Activated naive CD4-positive, alpha-beta T cell treated with anti-CD3 and anti-CD28 coated beads, Interleukin-2, amount 10 ng/mL, durations not matched to agents 7 days and 5 days (primary cell): ENCODE measurements at regions not wholly inside any gene's neighbourhood (a gene's known extent, or its start where the extent isn't known, plus 50 kb on each side); places are given as distances from the start of the nearest gene placed in this dataset.
A peak's percentile ranks its signal among the peaks of the same experiment; 100 is the strongest.
"Not testable (repeated sequence)": the region's sequence is repeated elsewhere in the genome, so short reads cannot be mapped to it uniquely, and the experiment has no call there.

Experiments used
- CTCF ChIA-PET: fragments of 350-600 bp; sonication (Branson Sonifier 250); formaldehyde crosslinking; loops from one replicate; lab custom pipeline; 2021; ENCODE audit warnings: antibody characterized with exemption; lab: Charles Lee
- DNase-seq: peaks from one replicate; pipeline ENCODE4 v3.0.0-alpha.2; 2020
- H3K27ac Mint-ChIP-seq: one replicate; pipeline ENCODE4 v1.8.0; 2021; ENCODE audit warnings: mild to moderate bottlenecking, moderate library complexity, mixed read lengths
- H3K27me3 Mint-ChIP-seq: one replicate; pipeline ENCODE4 v1.8.0; 2021; ENCODE audit warnings: mild to moderate bottlenecking, mixed read lengths
- H3K36me3 Mint-ChIP-seq: one replicate; pipeline ENCODE4 v1.8.0; 2021; ENCODE audit warnings: mixed read lengths
- H3K4me1 Mint-ChIP-seq: one replicate; pipeline ENCODE4 v1.8.0; 2021; ENCODE audit warnings: mixed read lengths
- H3K4me3 Mint-ChIP-seq: one replicate; pipeline ENCODE4 v1.8.0; 2021; ENCODE audit warnings: mild to moderate bottlenecking, moderate library complexity, mixed read lengths
- H3K9me3 Mint-ChIP-seq: one replicate; pipeline ENCODE4 v1.8.0; 2021; ENCODE audit warnings: mixed read lengths

GRCh38 chr18:21928925-21929324 lies 188.3 kb downstream of the MIB1 start:
- H3K27me3 Mint-ChIP-seq, result peaks cover 6% of the 10 kb centered on the region
- H3K9me3 Mint-ChIP-seq, result no peaks in the 10 kb centered on the region
- no peak overlapping the region for H3K4me3 Mint-ChIP-seq
- CTCF ChIA-PET, result no interaction called here
- H3K4me1 Mint-ChIP-seq, result no peaks in the 10 kb centered on the region
- no peak for DNase-seq
- H3K36me3 Mint-ChIP-seq, result no peaks in the 10 kb centered on the region
- no peak overlapping the region for H3K27ac Mint-ChIP-seq

- no peak overlapping the region for H3K4me3 Mint-ChIP-seq
- H3K27me3 Mint-ChIP-seq, result peaks cover 6% of the 10 kb centered on the region
- H3K27ac Mint-ChIP-seq, result no peak overlapping the region
- CTCF ChIA-PET, result no interaction called here
- no peaks in the 10 kb centered on the region for H3K36me3 Mint-ChIP-seq
- no peaks in the 10 kb centered on the region for H3K4me1 Mint-ChIP-seq
- no peaks in the 10 kb centered on the region for H3K9me3 Mint-ChIP-seq
- no peak for DNase-seq
These were observed 189.6 kb downstream of the MIB1 start for GRCh38 chr18:21930177-21930576.

GRCh38 chr18:21933931-21934765 lies 193.6 kb downstream of the MIB1 start:
- H3K27me3 Mint-ChIP-seq, result peaks cover 6% of the 10 kb centered on the region
- CTCF ChIA-PET, result no interaction called here
- H3K9me3 Mint-ChIP-seq, result no peaks in the 10 kb centered on the region
- no peak for DNase-seq
- H3K27ac Mint-ChIP-seq, result no peak overlapping the region
- no peak overlapping the region for H3K4me3 Mint-ChIP-seq
- H3K36me3 Mint-ChIP-seq, result no peaks in the 10 kb centered on the region
- no peaks in the 10 kb centered on the region for H3K4me1 Mint-ChIP-seq

DNA sequence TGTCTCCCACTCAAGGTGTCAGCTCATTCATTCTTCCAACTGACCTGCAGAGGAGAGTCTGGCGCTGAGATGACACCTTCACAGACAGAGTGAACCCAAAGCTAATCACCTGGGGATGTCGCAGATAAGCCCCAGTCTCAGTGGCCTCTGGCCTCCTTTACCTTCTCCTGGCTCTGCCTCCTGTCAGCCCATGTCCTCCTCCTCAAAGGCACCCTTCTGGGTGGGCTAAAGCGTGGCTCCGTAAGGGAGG lies 194.1 kb downstream of the MIB1 start:
- H3K4me1 Mint-ChIP-seq, result no peaks in the 10 kb centered on the region
- no peaks in the 10 kb centered on the region for H3K9me3 Mint-ChIP-seq
- H3K36me3 Mint-ChIP-seq, result no peaks in the 10 kb centered on the region
- no peak overlapping the region for H3K27ac Mint-ChIP-seq
- DNase-seq, result no peak
- CTCF ChIA-PET, result no interaction called here
- H3K27me3 Mint-ChIP-seq, result peaks cover 6% of the 10 kb centered on the region
- no peak overlapping the region for H3K4me3 Mint-ChIP-seq

DNA sequence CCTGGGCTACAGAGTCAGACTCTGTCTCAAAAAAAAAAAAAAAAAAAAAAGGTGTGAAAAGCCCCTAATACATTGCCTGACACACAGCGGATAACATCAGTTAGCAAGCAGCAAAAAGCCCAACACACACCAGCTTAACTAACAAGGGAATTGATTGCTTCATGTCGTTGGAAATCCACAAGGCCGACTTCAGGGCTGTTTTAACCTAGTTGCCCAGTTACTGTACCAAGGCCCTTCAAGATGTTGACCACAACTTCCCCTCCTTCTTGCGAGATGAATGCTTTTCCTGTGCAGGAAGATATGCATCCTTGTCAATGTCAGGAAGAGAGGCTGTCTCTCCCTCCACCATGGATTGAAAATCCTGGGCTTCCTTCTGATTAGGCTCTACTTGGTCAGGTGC lies 202.9 kb downstream of the MIB1 start:
- H3K36me3 Mint-ChIP-seq, result no peaks in the 10 kb centered on the region
- CTCF ChIA-PET, result no interaction called here
- no peaks in the 10 kb centered on the region for H3K9me3 Mint-ChIP-seq
- no peaks in the 10 kb centered on the region for H3K27me3 Mint-ChIP-seq
- no peak for DNase-seq
- no peak overlapping the region for H3K4me3 Mint-ChIP-seq
- H3K4me1 Mint-ChIP-seq, result no peaks in the 10 kb centered on the region
- no peak overlapping the region for H3K27ac Mint-ChIP-seq

DNA sequence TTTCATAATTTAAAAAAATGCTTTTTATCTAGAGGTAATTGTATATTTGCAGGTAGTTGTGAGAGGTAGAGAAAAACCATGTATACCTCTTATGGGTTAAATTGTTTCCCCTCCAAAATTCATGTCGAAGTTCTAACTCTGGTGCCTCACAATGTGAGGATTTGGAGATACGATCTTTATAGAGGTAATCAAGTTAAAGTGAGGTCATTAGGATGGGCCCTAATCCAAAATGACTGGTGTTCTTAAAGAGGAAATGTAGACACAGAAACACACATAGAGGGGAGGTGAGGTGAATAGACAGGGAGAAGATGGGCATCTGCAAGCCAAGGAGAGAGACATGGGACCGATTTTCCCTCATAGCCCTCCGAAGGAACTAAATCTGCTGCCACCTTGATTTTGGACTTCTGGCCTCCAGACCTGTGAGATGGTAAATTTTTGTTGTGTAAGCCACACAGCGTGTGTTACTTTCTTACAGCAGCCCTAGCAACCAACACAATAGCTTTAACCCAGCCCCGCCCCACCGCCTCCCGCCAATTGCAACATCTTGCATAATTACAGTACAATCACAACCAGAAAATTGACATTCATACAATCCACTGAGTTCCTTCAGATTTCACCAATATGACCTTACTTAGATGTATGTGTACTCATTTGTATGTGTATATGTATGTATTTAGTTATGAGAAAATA lies 208.9 kb downstream of the MIB1 start:
- no peak for DNase-seq
- Mint-ChIP-seq H3K36me3 (no peaks in the 10 kb centered on the region), H3K27ac (no peak overlapping the region), H3K9me3 (no peaks in the 10 kb centered on the region), H3K27me3 (peaks cover 5% of the 10 kb centered on the region), H3K4me3 (no peak overlapping the region), H3K4me1 (no peaks in the 10 kb centered on the region)
- CTCF ChIA-PET, result no interaction called here

DNA sequence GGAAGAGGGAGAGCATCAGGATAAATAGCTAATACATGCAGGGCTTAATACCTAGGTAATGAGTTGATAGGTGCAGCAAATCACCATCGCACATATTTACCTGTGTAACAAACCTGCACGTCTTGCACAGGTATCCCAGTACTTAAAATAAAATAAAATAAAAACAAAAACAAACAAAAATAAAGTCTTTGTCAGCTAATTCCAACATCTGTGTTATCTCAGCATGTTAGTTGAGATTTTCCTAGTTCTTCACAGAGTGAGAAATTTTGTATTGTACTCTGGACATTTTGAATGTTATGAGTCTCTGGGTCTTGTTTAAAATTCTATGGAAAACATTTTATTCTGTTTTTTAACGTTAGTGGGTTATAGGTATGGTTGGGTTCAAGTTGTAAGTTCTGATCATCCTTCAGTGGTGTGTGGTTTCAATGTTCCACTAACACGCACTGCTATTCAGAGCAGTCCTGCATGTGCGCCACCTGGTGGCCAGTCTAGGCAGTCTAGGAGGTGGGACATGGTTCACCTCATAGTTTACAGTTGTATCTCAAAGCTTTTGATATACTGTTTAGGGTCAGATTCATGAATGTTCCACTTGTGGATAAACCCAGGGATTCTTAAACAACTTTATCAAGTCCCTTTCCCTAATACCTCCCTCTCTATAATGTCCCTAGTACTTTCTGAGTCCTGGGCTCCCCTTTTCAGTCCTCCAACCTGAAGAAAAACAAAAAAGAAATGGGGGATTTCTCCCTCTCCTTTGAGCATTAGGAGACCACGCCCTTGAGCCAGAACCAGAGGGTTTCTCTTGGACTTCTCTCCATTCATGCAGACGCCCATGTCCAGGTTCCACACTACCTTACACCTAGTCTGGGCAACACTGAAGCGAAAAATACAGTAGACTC lies 213.4 kb upstream of the GATA6 start:
- H3K4me1 Mint-ChIP-seq, result no peaks in the 10 kb centered on the region
- H3K4me3 Mint-ChIP-seq, result no peak overlapping the region
- H3K27ac Mint-ChIP-seq, result no peak overlapping the region
- no peaks in the 10 kb centered on the region for H3K36me3 Mint-ChIP-seq
- peak; percentile 85 for DNase-seq
- peaks cover 9% of the 10 kb centered on the region for H3K27me3 Mint-ChIP-seq
- H3K9me3 Mint-ChIP-seq, result no peaks in the 10 kb centered on the region
- CTCF ChIA-PET, result interaction anchor here (0.7 to 3.0 kb wide), 8 partner anchors 16 to 760 kb away, joined by 3 to 14 read pairs (median 3); no protein-coding TSS in a partner anchor

DNA sequence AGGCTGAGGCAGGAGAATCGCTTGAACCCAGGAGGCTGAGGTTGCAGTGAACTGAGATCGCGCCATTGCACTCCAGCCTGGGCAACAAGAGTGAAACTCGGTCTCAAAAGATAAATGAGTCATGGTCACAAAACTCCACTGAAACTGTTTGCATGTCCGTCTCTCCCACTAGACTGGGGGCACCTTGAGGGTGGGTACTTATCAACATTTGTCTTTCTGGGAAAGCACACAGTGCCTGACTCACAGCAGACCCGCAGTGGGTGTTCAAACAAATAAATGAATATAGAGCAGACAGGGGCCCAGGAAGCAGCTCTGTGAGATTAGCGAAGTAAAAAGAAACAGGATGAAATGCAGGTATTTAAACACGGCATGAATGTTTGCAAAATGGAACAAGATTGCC lies 211.1 kb upstream of the GATA6 start:
- CTCF ChIA-PET, result interaction anchor here (0.8 to 1.4 kb wide), 2 partner anchors 60 to 358 kb away, joined by 3 read pairs; partner anchors contain the start of gene ESCO1

GRCh38 chr18:21958707-21959450 lies 210.5 kb upstream of the GATA6 start:
- no peak for DNase-seq
- Mint-ChIP-seq H3K4me1 (no peaks in the 10 kb centered on the region), H3K27me3 (peaks cover 7% of the 10 kb centered on the region), H3K27ac (no peak overlapping the region), H3K36me3 (no peaks in the 10 kb centered on the region), H3K4me3 (no peak overlapping the region), H3K9me3 (no peaks in the 10 kb centered on the region)
- CTCF ChIA-PET, result interaction anchor here (0.8 to 1.4 kb wide), 2 partner anchors 61 to 358 kb away, joined by 3 read pairs; partner anchors contain the start of gene ESCO1

More for the DNA sequence above, 211.1 kb upstream of the GATA6 start:
- Mint-ChIP-seq H3K4me3 (no peak overlapping the region), H3K4me1 (no peaks in the 10 kb centered on the region), H3K27me3 (peaks cover 7% of the 10 kb centered on the region), H3K36me3 (no peaks in the 10 kb centered on the region), H3K9me3 (no peaks in the 10 kb centered on the region), H3K27ac (no peak overlapping the region)
- no peak for DNase-seq

DNA sequence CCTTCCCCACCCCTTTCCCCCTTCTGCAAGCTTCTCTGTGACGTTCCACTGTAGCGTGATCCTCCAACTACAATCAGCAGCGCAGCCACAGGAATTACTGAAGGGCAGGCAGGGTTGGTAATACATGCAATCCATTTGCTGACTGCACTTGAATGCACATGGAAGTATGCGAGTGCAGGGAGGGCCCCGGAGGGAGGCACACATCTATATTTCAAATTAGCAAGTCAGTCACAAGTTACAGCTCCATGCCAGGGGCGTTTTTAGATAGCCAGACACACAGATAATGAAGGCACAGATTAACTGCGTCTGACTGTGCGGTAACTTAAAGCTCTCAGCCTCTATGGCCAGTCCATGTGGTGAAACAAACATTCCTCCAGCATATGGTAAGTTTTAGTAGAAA lies 209.2 kb upstream of the GATA6 start:
- H3K4me1 Mint-ChIP-seq, result no peaks in the 10 kb centered on the region
- H3K9me3 Mint-ChIP-seq, result no peaks in the 10 kb centered on the region
- H3K27ac Mint-ChIP-seq, result no peak overlapping the region
- peaks cover 7% of the 10 kb centered on the region for H3K27me3 Mint-ChIP-seq
- H3K36me3 Mint-ChIP-seq, result no peaks in the 10 kb centered on the region
- H3K4me3 Mint-ChIP-seq, result no peak overlapping the region
- CTCF ChIA-PET, result no interaction called here
- DNase-seq, result no peak

DNA sequence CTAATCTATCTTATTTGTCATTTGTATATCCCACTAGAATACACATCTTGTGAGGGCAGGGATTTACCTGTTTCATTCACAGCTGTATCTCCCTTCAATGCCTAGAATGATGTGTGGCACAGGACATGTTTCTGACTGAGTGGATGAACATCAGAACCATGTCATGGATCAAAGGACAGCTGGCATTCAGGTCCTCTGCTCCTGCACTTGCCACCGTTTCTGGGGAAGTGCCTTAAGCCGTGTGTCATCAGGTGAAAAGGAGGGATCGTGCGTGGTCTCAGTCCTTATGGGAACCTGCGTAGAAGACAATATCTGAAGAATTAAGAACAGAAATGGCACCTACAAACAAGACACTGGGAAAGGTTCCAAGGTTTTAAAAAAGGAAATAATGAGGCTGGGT lies 206.1 kb upstream of the GATA6 start:
- Mint-ChIP-seq H3K4me3 (no peak overlapping the region), H3K4me1 (no peaks in the 10 kb centered on the region), H3K9me3 (no peaks in the 10 kb centered on the region), H3K27me3 (peaks cover 7% of the 10 kb centered on the region), H3K36me3 (no peaks in the 10 kb centered on the region), H3K27ac (no peak overlapping the region)
- no peak for DNase-seq
- CTCF ChIA-PET, result no interaction called here

GRCh38 chr18:21968338-21968737 lies 201.1 kb upstream of the GATA6 start:
- Mint-ChIP-seq H3K36me3 (no peaks in the 10 kb centered on the region), H3K9me3 (no peaks in the 10 kb centered on the region), H3K4me3 (no peak overlapping the region), H3K4me1 (no peaks in the 10 kb centered on the region), H3K27me3 (peaks cover 4% of the 10 kb centered on the region), H3K27ac (no peak overlapping the region)
- no peak for DNase-seq
- CTCF ChIA-PET, result no interaction called here

DNA sequence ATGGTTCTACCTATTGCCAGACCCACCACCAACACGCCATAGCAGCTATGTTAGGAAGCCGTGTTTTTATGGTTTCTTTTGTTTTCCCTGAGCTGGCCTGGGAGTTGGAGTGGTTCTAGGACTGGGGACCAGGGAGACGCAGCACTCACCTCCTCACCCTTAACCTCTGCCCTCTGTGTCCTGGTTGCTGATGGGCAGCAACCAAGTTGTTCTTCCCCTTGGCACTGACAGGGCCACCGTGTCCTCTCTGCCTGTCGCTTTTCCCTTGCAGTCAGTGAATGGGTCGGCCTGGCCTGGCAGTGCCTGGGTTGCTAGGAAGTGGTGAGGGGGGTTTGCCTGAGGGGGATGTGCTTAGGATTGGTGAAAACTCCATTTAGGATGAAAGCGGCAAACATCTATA lies 197.1 kb upstream of the GATA6 start:
- Mint-ChIP-seq H3K36me3 (no peaks in the 10 kb centered on the region), H3K9me3 (no peaks in the 10 kb centered on the region), H3K27ac (no peak overlapping the region), H3K27me3 (peaks cover 4% of the 10 kb centered on the region), H3K4me3 (no peak overlapping the region), H3K4me1 (no peaks in the 10 kb centered on the region)
- CTCF ChIA-PET, result no interaction called here
- DNase-seq, result no peak

GRCh38 chr18:21975954-21976353 lies 193.4 kb upstream of the GATA6 start:
- H3K36me3 Mint-ChIP-seq, H3K4me3 Mint-ChIP-seq, H3K4me1 Mint-ChIP-seq, H3K27ac Mint-ChIP-seq, DNase-seq, H3K9me3 Mint-ChIP-seq, H3K27me3 Mint-ChIP-seq, CTCF ChIA-PET: not testable (repeated sequence)
